ENCODE measurements at regions not wholly inside any gene's neighbourhood (a gene's known extent, or its start where the extent isn't known, plus 50 kb on each side); places are given as distances from the start of the nearest gene placed in this dataset.

GRCh38 chr2:223107825-223108224 is 55.8 kb downstream of the KCNE4 start:
- in situ Hi-C loops (cut with MboI; ENCODE audit: low pct_unique_long_range_greater_than_20kb, low sequenced_read_pairs) = no loop called here
- no peak for DNase-seq

- no peak for DNase-seq
- in situ Hi-C loops (cut with MboI; ENCODE audit: low pct_unique_long_range_greater_than_20kb, low sequenced_read_pairs) = no loop called here
These were observed 56.5 kb downstream of the KCNE4 start for GRCh38 chr2:223108351-223109050.

GRCh38 chr2:223109341-223109740 is 57.4 kb downstream of the KCNE4 start:
- no peak for DNase-seq
- in situ Hi-C loops (cut with MboI; ENCODE audit: low pct_unique_long_range_greater_than_20kb, low sequenced_read_pairs) = no loop called here

GRCh38 chr2:223113161-223113560 is 61.2 kb downstream of the KCNE4 start:
- in situ Hi-C loops (cut with MboI; ENCODE audit: low pct_unique_long_range_greater_than_20kb, low sequenced_read_pairs) = no loop called here
- DNase-seq = no peak

- no peak for DNase-seq
These were observed 62.2 kb downstream of the KCNE4 start for GRCh38 chr2:223114170-223114569.

GRCh38 chr2:223114917-223115316 is 62.9 kb downstream of the KCNE4 start:
- in situ Hi-C loops (cut with MboI; ENCODE audit: low pct_unique_long_range_greater_than_20kb, low sequenced_read_pairs) = no loop called here

More at GRCh38 chr2:223114170-223114569, 62.2 kb downstream of the KCNE4 start:
- in situ Hi-C loops (cut with MboI; ENCODE audit: low pct_unique_long_range_greater_than_20kb, low sequenced_read_pairs) = no loop called here

GRCh38 chr2:223117533-223117932 is 65.5 kb downstream of the KCNE4 start:
- in situ Hi-C loops (cut with MboI; ENCODE audit: low pct_unique_long_range_greater_than_20kb, low sequenced_read_pairs) = no loop called here
- DNase-seq = no peak

More at GRCh38 chr2:223114917-223115316, 62.9 kb downstream of the KCNE4 start:
- no peak for DNase-seq

GRCh38 chr2:223121283-223121682 is 69.3 kb downstream of the KCNE4 start:
- in situ Hi-C loops (cut with MboI; ENCODE audit: low pct_unique_long_range_greater_than_20kb, low sequenced_read_pairs) = no loop called here
- DNase-seq = no peak

GRCh38 chr2:223122781-223123180 is 70.8 kb downstream of the KCNE4 start:
- in situ Hi-C loops (cut with MboI; ENCODE audit: low pct_unique_long_range_greater_than_20kb, low sequenced_read_pairs) = no loop called here
- DNase-seq = no peak

GRCh38 chr2:223123855-223124610 is 72.0 kb downstream of the KCNE4 start:
- in situ Hi-C loops (cut with MboI; ENCODE audit: low pct_unique_long_range_greater_than_20kb, low sequenced_read_pairs) = no loop called here
- DNase-seq = no peak

- in situ Hi-C loops (cut with MboI; ENCODE audit: low pct_unique_long_range_greater_than_20kb, low sequenced_read_pairs) = no loop called here
- no peak for DNase-seq
These were observed 89.6 kb downstream of the KCNE4 start for GRCh38 chr2:223141606-223142005.

GRCh38 chr2:223142118-223142517 is 90.1 kb downstream of the KCNE4 start:
- in situ Hi-C loops (cut with MboI; ENCODE audit: low pct_unique_long_range_greater_than_20kb, low sequenced_read_pairs) = no loop called here
- DNase-seq = no peak

- in situ Hi-C loops (cut with MboI; ENCODE audit: low pct_unique_long_range_greater_than_20kb, low sequenced_read_pairs) = no loop called here
- DNase-seq = no peak
These were observed 95.4 kb downstream of the KCNE4 start for GRCh38 chr2:223147431-223147830.

GRCh38 chr2:223148516-223148915 is 96.5 kb downstream of the KCNE4 start:
- in situ Hi-C loops (cut with MboI; ENCODE audit: low pct_unique_long_range_greater_than_20kb, low sequenced_read_pairs) = no loop called here
- no peak for DNase-seq

GRCh38 chr2:223155956-223156355 is 104.0 kb downstream of the KCNE4 start:
- no peak for DNase-seq
- in situ Hi-C loops (cut with MboI; ENCODE audit: low pct_unique_long_range_greater_than_20kb, low sequenced_read_pairs) = no loop called here

GRCh38 chr2:223161873-223162458 is 110.0 kb downstream of the KCNE4 start:
- DNase-seq = no peak
- in situ Hi-C loops (cut with MboI; ENCODE audit: low pct_unique_long_range_greater_than_20kb, low sequenced_read_pairs) = no loop called here

- no peak for DNase-seq
- in situ Hi-C loops (cut with MboI; ENCODE audit: low pct_unique_long_range_greater_than_20kb, low sequenced_read_pairs) = no loop called here
These were observed 113.6 kb downstream of the KCNE4 start for GRCh38 chr2:223165423-223166214.

- no peak for DNase-seq
- in situ Hi-C loops (cut with MboI; ENCODE audit: low pct_unique_long_range_greater_than_20kb, low sequenced_read_pairs) = no loop called here
These were observed 114.2 kb downstream of the KCNE4 start for GRCh38 chr2:223166215-223166493.

- in situ Hi-C loops (cut with MboI; ENCODE audit: low pct_unique_long_range_greater_than_20kb, low sequenced_read_pairs) = no loop called here
These were observed 115.1 kb downstream of the KCNE4 start for GRCh38 chr2:223166983-223167650.

More at GRCh38 chr2:223166983-223167650, 115.1 kb downstream of the KCNE4 start:
- no peak for DNase-seq
